HG03280 (cell line): ENCODE measurements at regions not wholly inside any gene's neighbourhood (a gene's known extent, or its start where the extent isn't known, plus 50 kb on each side); places are given as distances from the start of the nearest gene placed in this dataset.

Experiments
- ATAC-seq: cut with Tn5 transposase; IDR thresholded peaks from one replicate; pipeline ENCODE4 v1.9.1; 2021; ENCODE audit warnings: mild to moderate bottlenecking, moderate library complexity; ENCODE audit not compliant: unreplicated experiment

GRCh38 chr2:63775191-63775590, 66.5 kb upstream of the UGP2 start:
- ATAC-seq, result no peak

GRCh38 chr2:63776382-63776781, 65.3 kb upstream of the UGP2 start:
- no peak for ATAC-seq

DNA sequence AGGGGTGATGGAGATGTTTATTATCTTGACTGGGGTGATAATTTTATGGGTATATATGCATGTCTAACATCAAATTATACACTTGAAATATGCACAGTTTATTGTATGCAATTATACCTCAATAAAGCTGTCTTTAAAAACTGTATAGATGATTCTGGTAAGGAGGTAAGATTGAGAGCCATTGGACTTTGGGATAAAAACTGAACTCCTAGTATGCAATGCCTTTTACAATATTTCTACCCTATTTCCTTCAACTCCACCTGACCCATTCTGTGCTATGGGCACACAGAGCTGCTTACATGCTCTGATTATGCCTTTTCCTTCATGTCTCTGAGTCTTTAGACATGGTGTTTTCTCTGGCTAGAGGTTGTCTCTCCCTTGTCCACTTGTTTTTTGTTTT, 63.9 kb upstream of the UGP2 start:
- ATAC-seq, result no peak

GRCh38 chr2:63778391-63778790, 63.3 kb upstream of the UGP2 start:
- no peak for ATAC-seq

GRCh38 chr2:63780518-63781155, 61.1 kb upstream of the UGP2 start:
- no peak for ATAC-seq

- ATAC-seq, result no peak
Observed at GRCh38 chr2:63784461-63784860, 57.2 kb upstream of the UGP2 start.

- no peak for ATAC-seq
Observed at GRCh38 chr2:63785096-63785495, 56.6 kb upstream of the UGP2 start.

- no peak for ATAC-seq
Observed at GRCh38 chr2:63786471-63786870, 55.2 kb upstream of the UGP2 start.

DNA sequence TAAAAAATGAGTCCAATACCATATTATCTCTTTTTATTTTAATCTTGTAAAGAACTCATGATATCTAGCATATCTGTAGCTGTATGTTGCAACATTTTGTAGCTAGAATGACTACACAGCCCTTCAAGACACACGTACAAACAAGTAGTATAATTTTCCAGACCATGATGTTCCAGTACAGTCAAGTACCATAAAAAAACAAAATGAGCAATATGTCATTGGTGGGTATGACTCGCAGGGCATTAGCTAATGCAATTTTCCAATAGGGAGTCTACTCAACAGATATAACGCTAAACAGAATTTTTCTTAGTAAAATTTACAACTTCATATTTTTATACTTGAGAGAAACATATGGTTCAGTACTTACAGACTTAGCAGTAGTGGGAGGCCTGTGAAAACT, 53.6 kb upstream of the UGP2 start:
- ATAC-seq, result no peak

DNA sequence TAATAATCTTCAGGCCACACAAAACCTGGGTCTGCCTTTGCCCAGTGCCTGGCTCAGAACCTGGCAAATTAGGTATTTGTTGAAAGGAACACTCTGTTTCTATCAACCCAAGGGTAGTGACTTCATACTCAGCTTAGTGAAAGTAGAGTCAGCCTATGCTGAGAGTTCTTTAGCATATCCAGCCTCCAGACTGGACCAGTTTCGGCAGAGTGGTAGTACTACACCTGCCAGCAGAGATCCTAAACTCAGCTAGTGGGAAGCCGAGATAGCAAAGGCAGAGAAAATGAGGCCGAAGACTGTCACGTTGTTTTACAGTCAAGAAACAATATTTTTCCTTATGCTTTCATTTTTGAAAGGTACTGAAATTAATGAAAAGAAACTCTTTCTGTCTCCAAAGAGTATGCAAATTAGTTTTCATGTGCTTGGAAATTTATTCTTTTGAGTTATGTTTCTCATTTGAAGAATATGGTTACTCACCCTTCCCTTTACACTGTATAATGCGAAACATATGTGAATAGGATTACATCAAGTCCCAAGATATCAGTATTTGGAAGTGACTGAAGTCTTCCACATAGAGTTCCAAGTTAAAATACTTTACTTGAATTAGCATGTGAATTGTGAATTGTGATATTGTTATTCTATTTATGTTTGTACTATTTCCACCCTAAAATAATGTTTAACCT, 52.2 kb upstream of the UGP2 start:
- no peak for ATAC-seq

- ATAC-seq, result no peak
Observed at GRCh38 chr2:63790491-63790890, 51.2 kb upstream of the UGP2 start.

DNA sequence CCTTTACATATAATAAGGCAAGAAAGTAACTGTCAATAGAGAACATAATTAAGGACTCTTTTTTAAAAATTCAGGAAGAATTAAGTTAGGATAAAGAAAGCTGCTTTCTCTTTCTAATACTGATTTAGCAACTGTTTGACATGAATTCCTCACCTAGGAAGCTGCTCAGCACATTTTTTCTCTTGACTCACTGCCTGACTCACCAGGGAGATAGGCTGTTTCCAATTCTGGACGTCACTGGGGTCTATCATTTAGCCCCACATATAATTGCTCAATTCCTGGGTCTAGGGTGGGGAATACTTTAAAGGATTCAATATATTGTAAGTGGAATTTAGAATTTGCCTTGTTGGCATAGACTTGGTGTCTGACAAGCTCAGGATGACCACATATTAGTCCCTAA, 50.8 kb upstream of the UGP2 start:
- ATAC-seq, result no peak

DNA sequence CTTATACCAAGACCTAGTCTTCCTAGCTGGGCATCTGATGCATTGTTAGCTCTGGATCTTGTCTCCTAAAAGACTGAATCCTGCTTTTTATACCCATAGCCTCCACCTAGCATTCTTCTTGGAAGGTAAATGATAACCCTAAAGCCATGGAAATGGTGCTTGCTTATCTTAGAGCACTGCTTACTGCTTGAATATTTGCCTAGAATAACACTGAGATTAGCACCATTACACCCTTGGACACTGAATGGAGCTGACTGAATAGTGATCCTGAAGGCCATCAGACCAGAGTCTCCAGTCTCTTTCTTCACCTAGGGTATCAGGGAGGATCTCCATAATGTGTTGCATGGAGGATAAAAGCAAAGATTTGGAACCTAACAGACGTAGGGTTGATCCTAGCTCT, 50.3 kb upstream of the UGP2 start:
- no peak for ATAC-seq
